ENCODE measurements at regions not wholly inside any gene's neighbourhood (a gene's known extent, or its start where the extent isn't known, plus 50 kb on each side); places are given as distances from the start of the nearest gene placed in this dataset.

GRCh38 chr11:97574976-97575665 lies 1185.3 kb downstream of the JRKL start:
- DNase-seq (ENCODE audit: low read depth in 2 of 2) = no peak
- TF ChIP-seq, protein P1, sequence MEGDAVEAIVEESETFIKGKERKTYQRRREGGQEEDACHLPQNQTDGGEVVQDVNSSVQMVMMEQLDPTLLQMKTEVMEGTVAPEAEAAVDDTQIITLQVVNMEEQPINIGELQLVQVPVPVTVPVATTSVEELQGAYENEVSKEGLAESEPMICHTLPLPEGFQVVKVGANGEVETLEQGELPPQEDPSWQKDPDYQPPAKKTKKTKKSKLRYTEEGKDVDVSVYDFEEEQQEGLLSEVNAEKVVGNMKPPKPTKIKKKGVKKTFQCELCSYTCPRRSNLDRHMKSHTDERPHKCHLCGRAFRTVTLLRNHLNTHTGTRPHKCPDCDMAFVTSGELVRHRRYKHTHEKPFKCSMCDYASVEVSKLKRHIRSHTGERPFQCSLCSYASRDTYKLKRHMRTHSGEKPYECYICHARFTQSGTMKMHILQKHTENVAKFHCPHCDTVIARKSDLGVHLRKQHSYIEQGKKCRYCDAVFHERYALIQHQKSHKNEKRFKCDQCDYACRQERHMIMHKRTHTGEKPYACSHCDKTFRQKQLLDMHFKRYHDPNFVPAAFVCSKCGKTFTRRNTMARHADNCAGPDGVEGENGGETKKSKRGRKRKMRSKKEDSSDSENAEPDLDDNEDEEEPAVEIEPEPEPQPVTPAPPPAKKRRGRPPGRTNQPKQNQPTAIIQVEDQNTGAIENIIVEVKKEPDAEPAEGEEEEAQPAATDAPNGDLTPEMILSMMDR (IDR thresholded peaks at IDR 0.05; ENCODE audit: low read depth, low read length) = no peak
- no peak overlapping the region for H3K4me3 ChIP-seq (replicated peaks in 1 of 2; ENCODE audit: low read depth in 2 of 2, low read length in 2 of 2)

DNA sequence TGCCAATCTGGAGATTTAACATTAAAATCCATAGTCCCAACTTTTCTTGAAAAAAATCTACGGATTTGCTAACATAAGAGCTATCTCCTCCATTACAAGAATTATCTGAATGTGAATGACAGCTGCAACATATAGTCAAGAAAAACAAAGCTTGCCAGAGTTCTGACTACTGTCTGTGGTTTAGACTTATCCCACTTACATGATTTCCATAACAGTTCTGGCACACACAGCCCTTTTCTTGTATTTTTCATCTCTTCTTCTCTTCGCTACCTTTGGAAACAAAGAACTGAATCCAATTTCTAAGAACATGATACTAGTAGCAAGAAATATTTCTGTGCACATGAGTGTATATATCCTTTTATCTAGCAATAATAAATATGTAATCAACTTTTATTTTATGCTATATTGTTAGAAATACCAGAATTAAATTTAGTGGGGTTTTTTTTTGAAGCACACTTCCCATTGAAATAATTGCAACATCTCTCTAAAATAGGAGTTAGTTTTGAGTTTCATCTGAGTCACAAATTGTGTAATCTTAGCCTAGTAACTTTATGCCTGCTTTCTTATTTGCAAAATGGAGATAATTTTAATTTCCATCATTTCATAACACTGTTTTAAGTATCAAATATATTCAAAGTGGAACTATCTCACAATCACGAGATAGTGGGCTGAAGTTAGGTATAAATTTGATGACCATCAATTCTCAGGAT lies 1217.6 kb downstream of the JRKL start:
- TF ChIP-seq, protein P1 (IDR thresholded peaks at IDR 0.05; ENCODE audit: low read depth, low read length) = no peak
- DNase-seq (ENCODE audit: low read depth in 2 of 2) = peak; percentile 70 to 71
- no peak overlapping the region for H3K4me3 ChIP-seq (replicated peaks in 1 of 2; ENCODE audit: low read depth in 2 of 2, low read length in 2 of 2)

- no peak overlapping the region for H3K4me3 ChIP-seq (replicated peaks in 1 of 2; ENCODE audit: low read depth in 2 of 2, low read length in 2 of 2)
- peak; percentile 29 to 56 for DNase-seq (ENCODE audit: low read depth in 2 of 2)
- TF ChIP-seq, protein P1 (IDR thresholded peaks at IDR 0.05; ENCODE audit: low read depth, low read length) = peak; percentile 42
Measured at GRCh38 chr11:97610000-97610399, 1220.2 kb downstream of the JRKL start.

DNA sequence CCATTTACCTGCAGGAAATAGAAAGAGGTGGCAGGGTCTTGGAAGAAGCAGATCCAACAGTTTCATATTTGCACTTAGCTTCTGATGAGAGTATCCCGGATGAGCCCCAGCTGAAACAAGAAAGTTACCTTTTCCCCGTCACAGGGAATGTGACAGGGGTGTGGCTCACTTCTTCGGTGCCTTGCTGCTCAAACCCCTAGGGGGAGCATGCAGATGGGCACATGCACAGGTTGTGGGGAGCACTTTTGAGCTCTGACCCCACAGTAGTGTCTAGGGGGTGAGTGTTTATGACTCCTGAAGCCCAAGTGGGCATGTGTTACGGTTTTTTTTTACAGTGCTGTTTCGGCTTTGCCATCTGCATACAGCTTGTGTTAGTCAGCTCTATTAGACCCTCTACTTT lies 1221.0 kb downstream of the JRKL start:
- H3K4me3 ChIP-seq (replicated peaks in 1 of 2; ENCODE audit: low read depth in 2 of 2, low read length in 2 of 2) = no peak overlapping the region
- TF ChIP-seq, protein P1 (IDR thresholded peaks at IDR 0.05; ENCODE audit: low read depth, low read length) = no peak
- DNase-seq (ENCODE audit: low read depth in 2 of 2) = no peak

DNA sequence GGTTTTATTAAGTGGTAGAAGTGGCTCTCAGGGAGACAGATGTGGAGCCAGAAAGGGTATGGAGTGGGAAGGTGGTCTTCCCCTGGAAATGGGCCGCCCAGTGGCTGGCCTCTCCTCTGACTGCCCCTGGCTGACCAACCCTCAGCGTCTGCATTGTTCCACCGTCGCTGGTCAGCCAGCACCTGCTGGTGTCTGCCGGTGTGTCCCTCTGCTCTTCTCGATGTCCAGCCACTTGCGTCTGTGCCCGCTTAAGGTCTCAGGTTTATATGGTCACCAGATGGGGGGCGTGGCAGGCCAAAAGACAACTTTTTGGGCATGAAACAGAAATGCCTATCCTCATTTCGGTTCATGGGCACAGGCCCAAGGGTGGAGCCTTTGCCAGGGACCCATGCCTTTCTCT lies 1221.5 kb downstream of the JRKL start:
- TF ChIP-seq, protein P1 (IDR thresholded peaks at IDR 0.05; ENCODE audit: low read depth, low read length) = no peak
- no peak for DNase-seq (ENCODE audit: low read depth in 2 of 2)
- H3K4me3 ChIP-seq (replicated peaks in 1 of 2; ENCODE audit: low read depth in 2 of 2, low read length in 2 of 2) = no peak overlapping the region

- DNase-seq (ENCODE audit: low read depth in 2 of 2) = peak; percentile 88
- TF ChIP-seq, protein P1 (IDR thresholded peaks at IDR 0.05; ENCODE audit: low read depth, low read length) = no peak
- H3K4me3 ChIP-seq (replicated peaks in 1 of 2; ENCODE audit: low read depth in 2 of 2, low read length in 2 of 2) = no peak overlapping the region
Measured at GRCh38 chr11:97614606-97615005, 1224.8 kb downstream of the JRKL start.
